IPS-18a (cell line): ENCODE measurements at regions not wholly inside any gene's neighbourhood (a gene's known extent, or its start where the extent isn't known, plus 50 kb on each side); places are given as distances from the start of the nearest gene placed in this dataset.

Source experiments
- H3K27ac ChIP-seq: one replicate; pipeline ENCODE4 v1.5.1; 2013; ENCODE audit warnings: low read length
- H3K27me3 ChIP-seq: one replicate; pipeline ENCODE4 v1.6.1; 2013; ENCODE audit warnings: mild to moderate bottlenecking, low read length; ENCODE audit not compliant: control insufficient read depth, insufficient read depth
- H3K36me3 ChIP-seq: one replicate; pipeline ENCODE4 v1.6.1; 2013; ENCODE audit warnings: low read depth, low read length; ENCODE audit not compliant: control insufficient read depth
- H3K4me1 ChIP-seq: one replicate; pipeline ENCODE4 v1.6.1; 2013; ENCODE audit warnings: low read depth, low read length; ENCODE audit not compliant: control insufficient read depth
- H3K4me3 ChIP-seq: one replicate; pipeline ENCODE4 v1.5.1; 2013; ENCODE audit warnings: low read length
- H3K9ac ChIP-seq: one replicate; pipeline ENCODE4 v1.6.1; 2013; ENCODE audit warnings: mild to moderate bottlenecking, low read length, moderate library complexity
- H3K9me3 ChIP-seq: one replicate; pipeline ENCODE4 v1.6.1; 2013; ENCODE audit warnings: low read depth, low read length; ENCODE audit not compliant: control insufficient read depth

GRCh38 chr12:115407723-115408122, 723.7 kb upstream of the TBX3 start:
- no peak overlapping the region for H3K9ac ChIP-seq
- H3K9me3 ChIP-seq = no peaks in the 10 kb centered on the region
- H3K27ac ChIP-seq = no peak overlapping the region
- no peaks in the 10 kb centered on the region for H3K27me3 ChIP-seq
- no peaks in the 10 kb centered on the region for H3K36me3 ChIP-seq
- H3K4me3 ChIP-seq = no peak overlapping the region
- H3K4me1 ChIP-seq = peaks cover 13% of the 10 kb centered on the region

- Histone ChIP-seq H3K9ac (no peak overlapping the region), H3K4me3 (no peak overlapping the region), H3K27ac (no peak overlapping the region), H3K36me3 (no peaks in the 10 kb centered on the region), H3K27me3 (no peaks in the 10 kb centered on the region), H3K9me3 (no peaks in the 10 kb centered on the region), H3K4me1 (peaks cover 13% of the 10 kb centered on the region)
These were observed 723.1 kb upstream of the TBX3 start for GRCh38 chr12:115407036-115407435.

GRCh38 chr12:115405471-115405860, 721.5 kb upstream of the TBX3 start:
- H3K27ac ChIP-seq = no peak overlapping the region
- no peak overlapping the region for H3K9ac ChIP-seq
- H3K36me3 ChIP-seq = no peaks in the 10 kb centered on the region
- no peak overlapping the region for H3K4me3 ChIP-seq
- peaks cover 5% of the 10 kb centered on the region for H3K4me1 ChIP-seq
- H3K27me3 ChIP-seq = no peaks in the 10 kb centered on the region
- no peaks in the 10 kb centered on the region for H3K9me3 ChIP-seq

- Histone ChIP-seq H3K27ac (no peak overlapping the region), H3K36me3 (no peaks in the 10 kb centered on the region), H3K27me3 (no peaks in the 10 kb centered on the region), H3K9me3 (no peaks in the 10 kb centered on the region), H3K4me1 (peaks cover 5% of the 10 kb centered on the region), H3K9ac (no peak overlapping the region), H3K4me3 (no peak overlapping the region)
These were observed 720.9 kb upstream of the TBX3 start for GRCh38 chr12:115404761-115405470.

GRCh38 chr12:115403689-115404088, 719.7 kb upstream of the TBX3 start:
- no peak overlapping the region for H3K27ac ChIP-seq
- H3K36me3 ChIP-seq = no peaks in the 10 kb centered on the region
- no peaks in the 10 kb centered on the region for H3K27me3 ChIP-seq
- no peaks in the 10 kb centered on the region for H3K9me3 ChIP-seq
- no peak overlapping the region for H3K9ac ChIP-seq
- H3K4me1 ChIP-seq = peaks cover 5% of the 10 kb centered on the region
- no peak overlapping the region for H3K4me3 ChIP-seq

GRCh38 chr12:115403253-115403652, 719.3 kb upstream of the TBX3 start:
- no peaks in the 10 kb centered on the region for H3K9me3 ChIP-seq
- no peak overlapping the region for H3K27ac ChIP-seq
- H3K27me3 ChIP-seq = no peaks in the 10 kb centered on the region
- H3K9ac ChIP-seq = no peak overlapping the region
- H3K4me3 ChIP-seq = no peak overlapping the region
- H3K36me3 ChIP-seq = no peaks in the 10 kb centered on the region
- H3K4me1 ChIP-seq = peaks cover 5% of the 10 kb centered on the region

- H3K36me3 ChIP-seq = no peaks in the 10 kb centered on the region
- H3K27ac ChIP-seq = no peak overlapping the region
- H3K27me3 ChIP-seq = no peaks in the 10 kb centered on the region
- H3K4me3 ChIP-seq = no peak overlapping the region
- peaks cover 5% of the 10 kb centered on the region for H3K4me1 ChIP-seq
- no peak overlapping the region for H3K9ac ChIP-seq
- H3K9me3 ChIP-seq = no peaks in the 10 kb centered on the region
These were observed 718.6 kb upstream of the TBX3 start for GRCh38 chr12:115402443-115403180.

GRCh38 chr12:115401761-115402160, 717.8 kb upstream of the TBX3 start:
- peaks cover 5% of the 10 kb centered on the region for H3K4me1 ChIP-seq
- no peak overlapping the region for H3K4me3 ChIP-seq
- H3K27me3 ChIP-seq = no peaks in the 10 kb centered on the region
- no peak overlapping the region for H3K27ac ChIP-seq
- H3K36me3 ChIP-seq = no peaks in the 10 kb centered on the region
- no peak overlapping the region for H3K9ac ChIP-seq
- H3K9me3 ChIP-seq = peaks cover 1% of the 10 kb centered on the region

GRCh38 chr12:115400011-115400410, 716.0 kb upstream of the TBX3 start:
- H3K4me3 ChIP-seq = no peak overlapping the region
- H3K36me3 ChIP-seq = no peaks in the 10 kb centered on the region
- peaks cover 5% of the 10 kb centered on the region for H3K4me1 ChIP-seq
- no peak overlapping the region for H3K9ac ChIP-seq
- H3K27ac ChIP-seq = no peak overlapping the region
- peaks cover 6% of the 10 kb centered on the region for H3K9me3 ChIP-seq
- H3K27me3 ChIP-seq = no peaks in the 10 kb centered on the region

GRCh38 chr12:115398311-115398781, 714.4 kb upstream of the TBX3 start:
- H3K9me3 ChIP-seq = peaks cover 6% of the 10 kb centered on the region
- no peak overlapping the region for H3K4me3 ChIP-seq
- no peak overlapping the region for H3K27ac ChIP-seq
- no peak overlapping the region for H3K9ac ChIP-seq
- H3K27me3 ChIP-seq = no peaks in the 10 kb centered on the region
- H3K4me1 ChIP-seq = peaks cover 2% of the 10 kb centered on the region
- no peaks in the 10 kb centered on the region for H3K36me3 ChIP-seq

GRCh38 chr12:115396567-115396966, 712.6 kb upstream of the TBX3 start:
- Histone ChIP-seq H3K27me3 (no peaks in the 10 kb centered on the region), H3K36me3 (no peaks in the 10 kb centered on the region), H3K4me1 (no peaks in the 10 kb centered on the region), H3K9ac (no peak overlapping the region), H3K27ac (no peak overlapping the region), H3K9me3 (peaks cover 6% of the 10 kb centered on the region), H3K4me3 (no peak overlapping the region)
